NCI-H82 treated with DMSO at 0.1 percent for 48 hours (cell line): ENCODE measurements at regions not wholly inside any gene's neighbourhood (a gene's known extent, or its start where the extent isn't known, plus 50 kb on each side); places are given as distances from the start of the nearest gene placed in this dataset.

Experiments used
- DNase-seq: peaks from one replicate; lab custom pipeline; 2025; ENCODE audit not compliant: unreplicated experiment; lab: John Stamatoyannopoulos, UW

DNA sequence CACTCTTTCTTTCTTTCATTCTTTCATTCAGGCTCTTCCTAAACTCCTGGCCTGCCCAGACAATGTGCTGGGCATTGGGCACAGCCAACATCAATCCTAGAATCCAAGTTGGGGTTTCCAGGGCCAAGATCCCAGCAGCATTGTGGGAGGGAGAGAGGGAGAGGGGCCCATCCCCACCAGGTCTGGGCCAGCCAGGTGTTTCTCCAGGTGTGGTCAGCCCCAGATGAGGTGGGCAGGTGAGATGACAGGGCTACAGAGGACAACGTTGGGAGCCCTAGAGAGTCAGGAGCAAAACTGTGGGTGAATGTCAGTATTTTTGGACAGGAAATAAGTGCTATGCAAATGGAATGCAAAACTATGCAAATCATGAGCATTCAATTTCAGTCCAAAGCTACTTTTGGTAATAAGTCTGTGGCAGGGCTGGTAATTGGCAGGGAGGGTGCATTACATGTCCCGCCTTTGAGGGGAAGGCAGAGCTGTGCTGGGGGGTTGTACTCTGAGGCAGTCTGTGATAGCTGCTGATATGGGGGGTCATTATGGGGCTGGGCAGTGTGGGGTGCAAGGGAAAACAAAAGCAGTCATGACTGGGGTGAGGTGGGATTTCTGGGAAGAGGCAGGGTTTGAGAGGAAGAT lies 139.9 kb upstream of the IGSF21 start:
- no peak for DNase-seq

DNA sequence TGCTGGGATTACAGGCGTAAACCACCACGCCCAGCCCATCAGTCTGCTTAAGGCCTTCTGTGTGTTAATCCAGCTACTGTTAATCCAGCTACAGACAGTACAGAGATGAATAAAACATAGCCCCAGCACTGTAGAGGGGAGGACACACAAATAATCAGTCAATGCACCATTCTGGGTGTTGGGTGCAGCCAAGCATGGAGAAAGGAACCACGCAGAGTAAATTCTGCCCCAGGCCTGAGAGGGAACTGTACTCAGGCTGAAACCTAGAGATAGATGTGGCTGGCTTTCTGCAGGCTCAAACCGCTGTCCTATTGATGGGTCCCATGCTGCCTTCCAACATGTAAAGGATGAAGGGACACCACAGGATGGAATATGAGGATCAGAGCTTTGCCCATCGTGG lies 136.8 kb upstream of the IGSF21 start:
- DNase-seq, result no peak

DNA sequence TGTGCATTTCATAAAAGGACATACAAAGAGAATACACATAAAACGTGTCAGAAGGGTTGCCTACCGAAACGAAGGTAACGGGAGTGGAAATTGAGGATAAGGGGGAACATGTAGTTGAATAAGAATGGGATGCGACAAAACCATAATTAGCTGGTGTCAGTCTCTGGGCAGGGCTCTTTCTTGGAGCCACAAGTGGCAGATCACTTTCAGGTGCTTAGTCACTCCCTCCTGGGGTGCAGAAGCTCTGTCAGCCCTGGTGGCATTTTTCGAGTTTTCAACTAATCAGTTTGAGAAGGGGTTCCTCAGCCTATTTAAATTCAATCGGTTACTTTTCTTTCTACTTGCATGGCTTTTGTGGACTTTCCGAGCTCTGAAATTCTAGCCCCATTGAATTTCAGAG lies 133.9 kb upstream of the IGSF21 start:
- no peak for DNase-seq

DNA sequence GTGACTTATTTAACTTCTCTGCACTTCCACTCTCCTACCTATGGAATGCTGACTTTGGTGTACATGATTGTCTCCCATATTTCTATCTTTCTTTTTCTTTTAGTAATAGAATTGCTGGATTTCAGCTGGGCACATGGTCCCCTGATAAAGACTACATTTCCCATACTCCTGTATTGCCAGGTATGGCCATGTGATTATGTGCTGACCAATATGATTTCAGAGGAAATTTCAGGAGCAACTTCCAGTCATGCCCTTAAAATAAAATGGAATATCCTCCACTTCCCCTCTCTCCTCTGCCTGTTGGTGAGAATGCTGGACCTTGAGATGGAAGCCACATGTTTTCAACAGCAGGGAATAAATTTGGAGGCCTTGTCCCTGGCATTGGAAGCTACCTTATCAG lies 130.7 kb upstream of the IGSF21 start:
- no peak for DNase-seq

DNA sequence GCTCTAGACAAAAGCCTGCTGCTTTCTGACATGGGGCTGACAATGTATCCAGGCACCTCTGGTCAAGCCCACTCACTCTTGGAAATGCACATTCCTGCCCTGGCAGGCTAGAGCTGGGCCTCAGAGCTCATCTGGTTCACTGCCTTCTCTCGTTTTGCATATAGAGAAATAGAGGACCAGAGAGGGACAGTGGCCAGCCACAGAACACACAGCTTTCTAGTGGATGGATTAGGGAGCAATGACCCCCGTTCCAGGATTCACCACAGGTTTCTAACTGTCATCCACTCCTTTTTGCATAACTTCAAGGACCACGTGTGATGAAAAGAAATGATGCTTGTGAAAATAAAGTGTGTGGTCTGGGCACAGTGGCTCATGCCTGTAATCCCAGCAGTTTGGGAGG lies 129.6 kb upstream of the IGSF21 start:
- DNase-seq, result no peak

DNA sequence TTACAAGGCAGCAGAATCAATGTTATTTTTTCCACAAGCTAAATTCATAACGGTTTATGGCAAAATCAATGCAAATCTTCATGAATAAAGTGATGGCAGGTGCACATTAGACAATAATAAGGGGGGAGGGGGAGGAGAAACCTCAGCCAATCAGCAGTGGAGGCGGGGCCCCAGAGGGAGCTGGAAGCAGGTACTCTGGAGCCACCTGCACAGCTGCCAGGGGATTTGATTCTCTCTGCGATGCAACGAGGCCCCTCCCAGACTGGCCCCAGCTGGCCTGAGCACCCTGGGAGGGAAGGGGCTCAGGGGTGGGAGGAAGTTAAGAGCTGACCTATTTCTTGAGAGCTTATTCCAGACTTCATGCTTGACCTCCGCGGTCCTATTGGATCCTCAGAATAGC lies 127.8 kb upstream of the IGSF21 start:
- no peak for DNase-seq

DNA sequence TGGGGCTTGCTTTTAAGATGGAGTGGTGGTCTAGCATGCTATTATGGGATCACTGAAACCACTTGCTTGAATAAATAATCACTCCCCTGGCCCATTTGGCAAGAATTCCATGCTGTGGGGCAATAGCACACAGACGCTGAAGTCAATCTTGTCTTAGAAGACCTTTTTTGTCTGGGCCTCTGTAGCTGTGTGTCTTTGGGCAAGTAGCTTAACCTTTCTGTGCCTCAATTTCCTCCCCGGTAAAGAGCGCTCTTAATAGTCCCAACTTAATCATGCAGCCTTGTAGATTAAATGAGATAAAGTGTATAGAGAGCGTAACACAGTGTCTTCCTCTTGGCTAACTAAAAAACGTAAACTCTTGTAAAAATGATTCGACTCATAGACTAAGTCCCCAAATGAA lies 125.4 kb upstream of the IGSF21 start:
- no peak for DNase-seq

DNA sequence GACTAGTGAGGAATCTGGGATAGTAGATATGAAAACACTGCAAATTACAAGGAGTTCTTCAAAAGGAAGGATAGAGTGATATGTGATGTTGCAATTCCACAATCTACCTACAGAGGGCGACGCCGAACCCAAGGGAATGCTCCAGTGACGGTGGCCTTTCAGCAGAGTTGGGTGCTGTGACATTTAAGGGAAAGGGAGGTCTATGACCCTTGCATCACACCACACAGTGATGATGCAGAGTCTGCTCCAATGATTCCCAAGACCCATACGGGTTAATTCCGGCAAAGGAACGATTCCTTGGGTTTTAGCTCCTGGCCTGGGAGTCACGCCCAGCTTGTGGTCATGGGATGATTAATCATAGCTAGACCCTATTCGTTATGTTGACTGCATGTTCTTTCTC lies 123.0 kb upstream of the IGSF21 start:
- DNase-seq, result no peak

DNA sequence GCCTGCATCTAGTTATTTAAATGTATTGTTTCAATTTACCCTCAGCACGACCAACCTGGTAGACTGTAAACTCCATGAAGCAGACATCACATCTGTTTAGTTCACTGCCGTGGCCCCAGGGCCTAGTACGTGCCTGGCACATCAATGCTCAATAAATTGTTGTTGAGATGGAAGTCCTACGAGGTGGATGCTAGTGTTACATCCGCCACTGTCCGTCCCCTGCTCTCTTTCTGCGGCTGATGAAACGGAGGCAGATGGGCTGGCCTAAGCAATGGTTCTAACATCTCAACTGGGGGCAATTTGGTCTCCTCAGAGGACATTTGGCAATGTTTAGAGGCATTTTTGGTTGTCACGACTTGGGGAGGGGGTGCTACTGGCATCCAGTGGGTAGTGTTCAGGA lies 121.4 kb upstream of the IGSF21 start:
- DNase-seq, result no peak

DNA sequence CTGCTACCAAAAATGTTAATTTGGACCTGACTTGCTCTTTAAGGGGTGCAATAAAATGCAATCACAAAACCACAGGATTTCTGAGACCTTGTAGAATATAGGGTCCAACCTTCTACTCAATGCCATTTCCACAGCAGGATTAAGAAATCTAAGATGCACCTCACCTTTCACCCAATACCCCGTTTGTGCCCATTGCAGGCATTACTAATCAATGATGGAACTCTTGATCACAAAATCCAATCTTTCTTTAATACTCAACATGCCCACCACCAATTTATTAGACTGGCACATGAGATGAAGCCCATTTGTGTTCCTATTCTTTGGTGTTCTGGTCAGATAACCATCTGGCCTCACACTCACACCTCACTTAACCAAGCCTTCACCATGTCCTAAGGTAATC lies 117.2 kb upstream of the IGSF21 start:
- DNase-seq, result no peak

DNA sequence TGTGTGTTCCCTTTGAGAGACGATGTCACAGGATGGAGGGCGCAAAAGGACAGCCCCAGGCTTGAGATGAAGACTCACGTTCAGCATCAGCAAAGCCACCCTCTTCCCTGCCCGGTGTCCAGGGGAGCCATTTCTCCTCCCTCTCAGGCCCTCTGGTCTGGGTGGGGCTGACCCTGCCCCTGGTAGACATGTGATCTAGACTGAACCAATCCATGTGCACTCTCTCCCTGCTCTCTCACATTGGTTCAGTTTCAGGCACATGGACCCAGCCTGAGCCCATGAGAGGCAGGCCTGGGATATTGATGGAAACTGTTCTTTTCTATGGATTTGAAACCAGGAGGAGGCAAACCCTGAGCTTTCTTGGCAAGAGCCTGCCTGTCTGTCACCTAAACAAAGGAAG lies 115.6 kb upstream of the IGSF21 start:
- no peak for DNase-seq

DNA sequence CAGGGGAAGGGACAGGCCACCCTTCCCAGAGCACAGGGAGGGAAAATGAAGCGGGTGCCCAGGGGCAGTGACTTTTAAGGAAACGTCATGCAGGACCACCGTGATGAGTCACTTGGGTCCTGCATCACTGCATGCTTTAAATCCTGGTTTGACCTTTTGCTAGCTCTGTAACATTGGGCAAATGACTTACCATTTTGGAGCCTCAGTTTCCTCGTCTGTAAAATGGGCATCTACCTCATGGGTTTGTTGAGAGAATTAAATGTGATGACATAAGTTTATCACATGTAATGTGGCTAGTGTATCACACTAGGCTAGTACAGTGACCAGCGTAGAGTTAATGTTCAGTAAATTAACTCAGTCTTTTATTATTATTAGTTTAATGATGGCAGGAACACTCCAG lies 114.8 kb upstream of the IGSF21 start:
- no peak for DNase-seq

DNA sequence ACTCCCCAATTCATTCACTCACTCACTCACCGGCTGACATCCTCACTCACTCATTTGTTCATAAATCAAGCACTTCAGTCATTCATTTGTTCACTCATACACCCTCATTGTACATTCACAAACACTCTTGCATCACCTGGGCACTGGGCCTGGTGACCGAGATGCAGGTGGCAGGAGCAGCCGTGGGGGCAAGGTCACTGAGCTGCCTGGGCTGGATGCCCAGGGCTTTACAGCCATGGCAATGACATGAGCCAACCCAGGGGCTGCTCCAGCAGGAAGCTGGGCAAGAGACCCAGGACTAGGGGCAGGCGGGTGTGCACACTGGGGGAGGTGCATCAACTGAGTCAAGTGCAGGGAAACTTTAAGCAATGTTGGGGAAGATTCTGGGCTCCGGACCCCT lies 113.6 kb upstream of the IGSF21 start:
- DNase-seq, result no peak

DNA sequence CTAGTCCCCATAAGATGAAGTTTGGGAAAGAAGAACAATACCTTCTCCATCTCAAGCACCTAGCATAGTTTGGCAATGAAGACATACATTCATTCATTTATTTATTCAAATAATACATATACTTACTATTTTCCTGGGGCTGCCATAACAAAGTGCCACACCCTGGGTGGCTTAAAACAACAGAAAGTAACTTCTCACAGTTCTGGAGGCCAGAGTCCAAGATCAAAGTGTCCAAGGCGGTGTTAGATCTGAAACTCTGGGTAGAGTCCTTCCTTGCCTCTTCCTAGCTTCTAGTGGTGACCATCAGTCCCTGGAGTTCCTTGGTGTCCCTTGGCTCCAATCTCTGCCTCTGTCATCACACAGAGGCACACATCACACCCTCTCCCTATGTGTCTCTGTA lies 112.1 kb upstream of the IGSF21 start:
- DNase-seq, result no peak

DNA sequence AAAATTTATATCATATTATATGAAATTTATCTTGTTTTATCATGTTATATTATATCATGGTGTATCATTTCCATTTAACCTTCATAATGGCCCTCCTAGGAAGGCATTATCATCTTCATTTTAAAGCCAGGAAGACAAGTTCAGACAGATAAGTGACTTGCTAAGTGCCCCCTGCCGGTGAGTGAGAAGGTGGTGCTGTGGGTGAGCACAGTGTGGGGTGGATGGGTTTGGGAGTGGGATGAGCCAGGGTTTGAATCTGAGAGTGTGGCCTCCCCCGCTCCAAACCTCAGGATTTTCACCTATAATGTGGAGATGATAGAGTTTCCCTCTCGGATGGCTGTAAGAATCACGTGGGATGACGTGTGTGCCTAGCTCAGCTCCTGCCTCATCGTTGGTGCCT lies 108.7 kb upstream of the IGSF21 start:
- no peak for DNase-seq

DNA sequence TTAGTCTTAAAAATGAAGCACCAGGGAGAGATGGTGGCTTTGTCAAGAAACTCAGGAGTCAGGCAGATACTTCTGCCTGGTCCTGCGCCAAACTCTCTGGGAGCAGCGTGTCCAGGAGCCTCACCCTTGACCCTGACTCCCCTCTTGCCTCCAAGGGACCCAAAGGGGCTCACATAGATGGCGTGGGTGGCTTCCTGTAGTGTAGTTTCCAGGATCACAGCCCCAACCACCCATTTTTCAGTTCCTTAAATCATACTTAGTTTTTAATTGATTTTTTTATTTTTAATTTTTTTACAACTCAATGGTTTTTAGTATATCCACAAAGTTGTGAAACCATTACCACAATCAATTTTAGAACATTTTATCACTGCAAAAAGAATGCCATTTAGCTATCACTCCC lies 107.7 kb upstream of the IGSF21 start:
- DNase-seq, result no peak

DNA sequence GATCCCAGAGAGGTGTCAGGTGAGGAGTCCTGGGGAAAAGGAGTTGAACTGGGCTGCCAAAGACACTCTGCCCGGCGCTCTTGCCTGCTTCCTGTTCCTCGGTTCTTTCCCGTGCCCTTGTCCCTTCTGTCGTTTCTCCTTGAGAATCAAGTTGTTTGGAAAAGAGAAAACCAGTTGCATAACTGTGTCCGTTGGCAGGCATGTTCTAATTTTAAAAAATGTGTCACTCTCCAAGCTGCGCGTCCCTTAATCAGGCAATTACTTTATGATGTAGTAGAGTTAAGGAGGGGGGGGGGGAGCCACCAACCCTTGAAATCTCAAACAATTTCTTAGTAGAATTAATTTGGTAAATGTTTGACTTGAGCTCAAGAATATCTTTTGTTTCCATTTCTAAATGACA lies 105.9 kb upstream of the IGSF21 start:
- no peak for DNase-seq

DNA sequence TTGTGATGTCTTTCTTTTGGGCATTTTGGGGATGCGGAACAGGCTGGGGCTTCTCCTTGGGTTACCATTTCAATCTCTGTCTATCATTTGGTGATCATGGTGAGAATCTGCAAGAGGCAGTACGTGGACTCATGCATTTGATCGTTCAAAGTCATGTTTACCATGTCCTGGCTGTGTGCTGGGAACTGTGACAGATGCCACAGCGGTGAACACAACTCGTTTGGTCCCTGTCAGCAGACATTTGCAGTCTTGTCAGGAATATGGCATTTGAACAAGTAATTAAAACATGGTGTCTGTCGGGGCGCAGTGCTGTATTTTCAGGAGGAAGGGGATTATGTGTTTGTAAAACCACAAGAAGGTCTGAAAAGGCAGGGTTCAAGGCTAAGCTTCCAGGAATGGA lies 103.3 kb upstream of the IGSF21 start:
- no peak for DNase-seq

DNA sequence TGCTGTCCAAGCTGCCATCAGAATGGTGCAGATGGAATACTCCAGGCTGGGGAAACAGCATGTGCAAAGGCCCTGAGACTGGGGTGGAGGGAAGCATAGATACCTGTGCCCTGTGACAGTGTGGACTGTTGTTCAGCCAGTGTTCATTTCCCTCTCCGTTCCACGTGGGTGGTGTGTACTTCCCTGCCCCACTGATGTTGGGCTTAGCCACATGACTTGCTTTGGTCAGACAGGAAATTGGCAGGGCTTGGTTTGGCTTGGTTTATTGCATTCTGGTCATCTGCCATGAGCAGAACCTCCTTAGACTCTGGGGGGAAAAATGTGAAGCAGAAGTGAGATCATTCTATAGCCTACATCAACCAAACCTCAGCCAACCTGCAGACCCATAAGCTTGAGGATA lies 102.4 kb upstream of the IGSF21 start:
- no peak for DNase-seq

DNA sequence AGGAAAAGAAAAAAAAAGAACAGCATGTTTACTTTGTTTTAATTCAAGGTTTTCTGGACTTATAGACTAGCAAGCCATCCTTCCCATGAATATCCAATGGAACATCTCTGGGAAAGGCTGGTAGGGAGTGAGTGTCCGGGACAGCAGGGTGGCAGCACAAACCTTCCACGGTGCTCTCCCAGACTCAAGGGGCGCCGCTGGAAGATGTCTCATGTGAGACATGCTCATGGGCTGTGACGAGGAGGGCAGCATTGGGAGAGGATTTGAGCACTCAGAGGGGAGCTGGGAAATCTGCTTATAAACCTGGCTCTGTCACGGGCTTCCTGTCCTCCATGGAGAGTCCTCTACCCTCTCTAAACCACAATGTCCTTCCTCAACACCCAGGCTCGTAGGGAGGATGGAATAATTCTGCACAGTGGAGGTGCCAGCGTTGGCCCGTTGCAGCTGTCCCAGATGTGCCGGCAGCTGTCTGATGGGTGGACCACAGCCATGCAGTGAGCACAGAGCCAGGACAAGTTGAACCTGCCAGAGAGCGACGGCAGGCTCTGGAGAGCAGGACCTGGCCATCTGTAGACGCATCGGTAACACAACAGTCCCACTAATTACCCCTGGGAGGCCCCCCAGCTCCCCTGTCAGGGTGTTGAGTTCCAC lies 100.1 kb upstream of the IGSF21 start:
- no peak for DNase-seq

DNA sequence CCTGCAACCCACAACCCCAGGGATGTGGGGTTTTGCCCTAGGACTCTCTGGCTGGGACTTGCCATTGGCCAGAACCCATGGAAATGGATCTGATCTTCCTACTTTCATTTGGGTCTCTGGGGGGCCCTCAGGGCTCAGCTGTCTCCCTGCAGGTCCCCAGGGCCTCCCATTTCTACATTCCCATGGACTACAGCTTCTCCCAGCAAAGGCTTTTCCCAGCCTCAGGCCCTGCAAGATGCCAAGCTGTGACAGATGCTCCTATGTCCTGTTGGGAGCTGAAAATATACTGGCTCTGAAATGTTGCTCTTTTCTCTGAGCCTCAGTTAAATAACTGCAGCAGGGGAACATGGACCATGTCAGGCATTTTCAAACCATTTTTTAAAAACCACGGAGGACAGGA lies 99.5 kb upstream of the IGSF21 start:
- DNase-seq, result no peak

DNA sequence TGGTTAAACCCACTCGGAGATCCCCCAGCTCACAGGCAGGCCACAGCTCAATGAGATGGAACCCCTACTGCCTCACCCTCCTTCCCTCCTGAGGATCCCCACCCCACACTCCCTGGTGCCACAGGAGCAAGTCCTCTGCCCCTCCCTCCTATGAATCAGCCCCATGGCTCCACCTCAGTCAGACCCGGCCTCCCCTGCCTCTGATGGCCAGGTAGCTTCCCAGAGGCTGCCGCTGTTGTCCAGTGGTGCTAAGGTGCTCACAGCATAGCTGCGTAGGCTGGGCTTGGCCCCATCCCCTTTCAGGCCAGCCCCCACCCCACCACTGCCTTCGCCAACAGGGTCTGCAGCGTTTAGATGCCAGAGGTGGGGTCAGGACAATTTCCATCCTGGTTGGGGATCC lies 98.5 kb upstream of the IGSF21 start:
- no peak for DNase-seq

DNA sequence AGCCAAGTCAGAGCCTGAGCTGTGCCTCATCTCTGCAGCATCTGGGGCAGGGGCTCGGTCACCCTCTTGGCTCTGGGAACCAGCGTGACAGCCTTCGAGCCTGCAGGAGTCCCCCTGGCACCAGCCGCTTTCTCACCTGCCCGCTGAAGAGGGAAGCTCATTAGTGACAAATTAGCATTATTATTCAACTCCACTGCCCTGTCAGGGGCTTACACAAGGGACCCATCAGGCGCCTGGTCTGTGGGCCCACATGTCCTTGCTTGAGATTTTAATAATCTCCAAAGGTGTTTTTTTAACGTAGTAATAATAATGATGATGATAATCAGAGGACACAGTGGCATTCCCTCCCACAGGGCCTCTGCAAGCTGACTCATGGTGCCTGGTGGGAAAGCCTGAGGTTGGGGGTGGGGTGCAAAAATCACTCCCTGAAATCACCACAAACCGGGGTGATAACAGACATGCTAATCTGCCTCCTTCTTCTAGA lies 98.1 kb upstream of the IGSF21 start:
- DNase-seq, result no peak
